ENCODE measurements at regions not wholly inside any gene's neighbourhood (a gene's known extent, or its start where the extent isn't known, plus 50 kb on each side); places are given as distances from the start of the nearest gene placed in this dataset.

DNA sequence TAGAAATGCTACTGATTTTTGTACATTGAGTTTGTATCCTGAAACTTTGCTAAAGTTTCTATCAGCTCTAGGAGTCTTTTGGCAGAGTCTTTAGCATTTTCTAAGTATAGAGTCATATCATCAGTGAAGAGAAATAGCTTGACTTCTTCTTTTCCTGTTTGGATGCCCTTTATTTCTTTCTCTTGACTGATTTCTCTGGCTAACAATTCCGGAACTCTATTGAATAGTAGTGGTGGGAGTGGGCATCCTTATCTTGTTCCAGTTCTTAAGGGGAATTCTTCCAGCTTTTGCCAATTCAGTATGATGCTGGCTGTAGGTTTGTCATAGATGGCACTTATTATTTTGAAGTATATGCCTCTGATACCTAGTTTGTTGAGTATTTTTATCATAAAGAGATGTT is 197.7 kb downstream of the AASDHPPT start:
- Histone ChIP-seq H4K20me1 (replicated peaks; ENCODE audit: control insufficient read depth, insufficient read depth, low read length) (no peaks in the 10 kb centered on the region), H3K27ac (ENCODE audit: extremely low read depth, low read depth, low read length) (no peak overlapping the region), H3K4me3 (no peak overlapping the region), H3K9me1 (ENCODE audit: control insufficient read depth, insufficient read depth, low read length) (no peaks in the 10 kb centered on the region), H2AFZ (ENCODE audit: low read depth, low read length) (no peak overlapping the region), H3K4me2 (ENCODE audit: insufficient read depth, low read length) (no peak overlapping the region), H3K79me2 (ENCODE audit: control insufficient read depth, insufficient read depth, low read length) (no peaks in the 10 kb centered on the region), H3K9ac (ENCODE audit: insufficient read depth in 1 of 2, low read depth in 2 of 2, low read length in 2 of 2) (no peak overlapping the region), H3K36me3 (ENCODE audit: control insufficient read depth, insufficient read depth, low read length) (no peaks in the 10 kb centered on the region), H3K9me3 (replicated peaks; ENCODE audit: control insufficient read depth, insufficient read depth, low read depth, low read length) (no peaks in the 10 kb centered on the region; the same call in none of the 2 replicates), H3K27me3 (ENCODE audit: control insufficient read depth in 2 of 2, insufficient read depth in 2 of 2, low read length in 2 of 2) (no peaks in the 10 kb centered on the region), H3K4me1 (replicated peaks in 1 of 2; ENCODE audit: control insufficient read depth in 2 of 2, insufficient read depth in 2 of 2, low read length in 2 of 2) (no peaks in the 10 kb centered on the region)
- DNase-seq (ENCODE audit: extremely low read depth in 1 of 4, low spot score in 3 of 4) = no peak
- TF ChIP-seq HMG20A (CRISPR knock-in tag; conservative IDR thresholded peaks at IDR 0.05) (no peak), FOXM1 (IDR thresholded peaks at IDR 0.05; ENCODE audit: low read depth) (no peak), FOXM1 (CRISPR knock-in tag; IDR thresholded peaks at IDR 0.05; ENCODE audit: low read depth) (no peak), EHMT2 (IDR thresholded peaks at IDR 0.05) (no peak), GATAD2A (IDR thresholded peaks at IDR 0.05) (no peak), ATF7 (IDR thresholded peaks at IDR 0.05) (no peak), ZNF311 (CRISPR knock-in tag; IDR thresholded peaks at IDR 0.05) (no peak), EGR1 (conservative IDR thresholded peaks at IDR 0.05) (no peak), ELF1 (tag; IDR thresholded peaks at IDR 0.05) (no peak), JUND (IDR thresholded peaks at IDR 0.05; ENCODE audit: borderline replicate concordance, low read depth, low read length) (no peak), JUND (tag; IDR thresholded peaks at IDR 0.05; ENCODE audit: borderline replicate concordance, low read depth, low read length) (no peak), ARHGAP35 (IDR thresholded peaks at IDR 0.05; ENCODE audit: partially characterized antibody) (no peak), RCOR1 (IDR thresholded peaks at IDR 0.05; ENCODE audit: borderline replicate concordance in 1 of 2, low read depth in 2 of 2, low read length in 2 of 2) (no peak), IRF2 (CRISPR knock-in tag; IDR thresholded peaks at IDR 0.05) (no peak), CCNT2 (IDR thresholded peaks at IDR 0.05; ENCODE audit: borderline replicate concordance, extremely low read depth, insufficient read length, low read depth, low read length) (no peak)
- TF ChIP-seq, protein P1, sequence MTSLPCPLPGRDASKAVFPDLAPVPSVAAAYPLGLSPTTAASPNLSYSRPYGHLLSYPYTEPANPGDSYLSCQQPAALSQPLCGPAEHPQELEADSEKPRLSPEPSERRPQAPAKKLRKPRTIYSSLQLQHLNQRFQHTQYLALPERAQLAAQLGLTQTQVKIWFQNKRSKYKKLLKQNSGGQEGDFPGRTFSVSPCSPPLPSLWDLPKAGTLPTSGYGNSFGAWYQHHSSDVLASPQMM (CRISPR knock-in tag; IDR thresholded peaks at IDR 0.05) = no peak
- ATAC-seq = no peak
- no TSS peak for BruUV-seq (replicated peaks)
- intact Hi-C loops (cut with micrococcal nuclease) (no loop called here), in situ Hi-C loops (cut with MboI) (no loop called here)
- CTCF ChIA-PET (ENCODE audit: low intra/inter-chr PET ratio) = no interaction called here
- POLR2A ChIA-PET = no interaction called here
- WGBS (ENCODE audit: insufficient coverage, low coverage, missing lambda C conversion rate) = 0% methylated on average over 1 of the region's 1 CpG
- FAIRE-seq = no peak

Data from K562 (cell line).